A204.1 (cell line): ENCODE measurements at regions not wholly inside any gene's neighbourhood (a gene's known extent, or its start where the extent isn't known, plus 50 kb on each side); places are given as distances from the start of the nearest gene placed in this dataset.
"Not testable (repeated sequence)": the region's sequence is repeated elsewhere in the genome, so short reads cannot be mapped to it uniquely, and the experiment has no call there.

ENCODE experiments used
- FAIRE-seq: peaks from 2 replicates; lab custom pipeline; 2012; peaks lifted over from hg19 to GRCh38; lab: Jason Lieb, UNC

DNA sequence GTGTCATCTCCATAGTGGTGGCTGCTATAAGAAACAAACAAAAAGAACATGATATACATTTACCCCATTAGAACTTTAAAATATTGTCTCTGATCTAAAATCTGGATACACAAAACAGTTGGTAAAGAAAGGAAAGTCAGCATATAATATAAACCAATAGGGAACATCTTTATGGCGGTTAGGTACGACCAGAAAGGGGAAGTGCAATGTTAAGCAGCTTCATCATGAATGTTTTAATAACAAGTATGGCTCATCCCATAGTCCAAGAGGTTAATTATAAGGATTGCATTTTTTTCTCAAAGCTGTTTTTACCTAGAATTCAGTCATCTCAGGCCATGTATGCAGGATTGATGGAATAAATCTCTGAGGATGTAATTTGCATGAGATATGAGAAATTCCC, 1869.7 kb downstream of the PCDH7 start:
- no peak for FAIRE-seq

DNA sequence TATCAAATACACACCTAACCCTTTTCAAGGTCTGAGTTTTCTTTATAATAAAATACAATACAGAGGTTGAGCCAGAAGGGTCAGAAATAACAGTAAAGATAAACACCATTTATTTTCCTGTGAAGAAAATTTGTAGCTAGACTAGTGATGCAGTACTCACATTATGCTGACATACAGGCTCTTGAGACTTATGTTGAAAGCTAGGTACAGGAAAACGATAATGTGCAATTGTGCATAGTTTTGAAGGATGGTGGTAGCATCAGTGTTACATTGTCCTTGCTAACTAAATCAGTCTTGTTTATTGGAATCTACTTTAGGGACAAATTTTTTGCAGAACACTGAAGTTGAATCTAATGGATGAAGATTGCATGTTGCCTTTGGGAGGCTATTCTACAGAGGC, 1877.2 kb downstream of the PCDH7 start:
- FAIRE-seq: no peak

DNA sequence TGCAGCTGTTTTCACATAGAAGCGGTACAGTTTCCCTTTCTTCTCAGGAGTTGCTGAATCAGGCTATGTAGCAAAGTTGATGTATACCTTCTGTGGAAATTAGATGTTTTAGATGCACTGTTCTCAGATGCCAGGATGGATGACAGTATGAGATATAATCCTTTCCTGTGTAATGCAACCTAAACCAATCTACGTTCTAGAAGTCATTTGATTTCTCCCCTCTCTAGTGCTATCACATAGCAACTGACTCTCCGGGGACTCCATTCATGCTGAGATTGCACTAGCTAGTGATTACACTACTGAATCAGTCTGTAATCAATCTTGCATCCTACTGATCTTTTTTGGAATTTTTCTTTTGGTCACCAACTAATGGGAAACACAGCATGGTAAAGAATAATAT, 1881.7 kb downstream of the PCDH7 start:
- FAIRE-seq: no peak

GRCh38 chr4:32607978-32608377, 1887.8 kb downstream of the PCDH7 start:
- no peak for FAIRE-seq

GRCh38 chr4:32624943-32625603, 1904.9 kb downstream of the PCDH7 start:
- no peak for FAIRE-seq

DNA sequence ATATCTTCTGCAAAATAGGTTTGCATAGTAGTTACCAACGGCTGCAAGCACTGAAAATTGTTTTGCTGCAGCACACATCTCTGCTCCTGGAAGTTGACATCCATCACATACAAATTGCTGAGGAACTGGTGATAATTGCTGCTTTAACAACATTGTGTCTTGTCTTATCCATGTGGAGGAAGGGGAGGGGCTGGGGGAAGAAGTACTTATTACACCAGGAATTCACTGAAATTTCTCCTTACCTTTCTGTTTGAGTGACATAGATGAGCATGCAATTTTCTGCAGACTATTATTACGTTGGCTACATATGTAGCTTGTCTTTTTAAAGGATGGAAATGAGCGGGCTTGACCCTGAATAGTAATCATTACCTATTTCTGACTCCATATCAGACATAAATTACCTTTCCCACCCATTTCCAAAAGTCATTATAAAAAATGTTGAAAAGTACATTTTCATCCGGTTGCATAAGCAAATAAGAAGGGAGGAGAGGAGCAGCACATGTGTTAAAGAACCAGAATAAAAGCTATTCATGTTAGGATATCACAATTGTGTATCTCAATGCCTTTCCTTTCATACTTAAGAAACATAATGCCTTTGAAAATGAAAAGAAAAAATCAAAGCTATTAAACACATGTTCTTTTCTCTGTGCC, 1905.6 kb downstream of the PCDH7 start:
- no peak for FAIRE-seq

DNA sequence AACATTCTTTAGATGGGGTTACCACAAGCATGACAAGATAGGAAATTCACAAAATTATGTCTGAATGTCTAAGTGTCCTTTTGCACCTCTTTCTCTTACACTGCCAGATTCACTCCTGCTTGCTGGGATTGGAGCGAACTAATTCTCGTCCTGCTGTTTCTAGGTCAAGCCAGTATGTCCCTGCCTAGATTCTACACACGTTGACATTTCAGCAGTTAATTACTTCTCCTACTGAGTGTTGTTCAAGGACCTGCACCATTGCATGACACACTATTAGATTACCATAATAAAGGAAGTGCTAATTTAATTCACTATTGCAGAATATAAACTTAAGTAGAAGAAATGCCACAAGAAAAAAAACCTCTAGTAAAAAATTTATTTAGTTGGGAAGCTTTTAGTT, 1911.7 kb downstream of the PCDH7 start:
- no peak for FAIRE-seq

DNA sequence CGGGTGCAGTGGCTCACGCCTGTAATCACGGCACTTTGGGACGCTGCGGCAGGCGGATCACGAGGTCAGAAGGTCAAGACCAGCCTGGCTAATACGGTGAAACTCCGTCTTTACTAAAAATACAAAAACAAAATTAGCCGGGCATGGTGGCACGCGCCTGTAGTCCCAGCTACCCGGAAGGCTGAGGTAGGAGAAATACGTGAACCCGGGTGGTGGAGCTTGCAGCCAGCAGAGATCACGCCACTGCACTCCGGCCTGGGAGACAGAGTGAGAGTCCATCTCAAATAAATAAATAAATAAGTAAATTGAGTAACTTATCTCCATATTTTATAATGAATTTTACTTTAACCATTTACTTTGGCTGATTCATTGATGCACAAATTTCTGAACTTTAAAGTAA, 1913.3 kb downstream of the PCDH7 start:
- no peak for FAIRE-seq

- FAIRE-seq: no peak
Observed at GRCh38 chr4:32645653-32646052, 1925.5 kb downstream of the PCDH7 start.

DNA sequence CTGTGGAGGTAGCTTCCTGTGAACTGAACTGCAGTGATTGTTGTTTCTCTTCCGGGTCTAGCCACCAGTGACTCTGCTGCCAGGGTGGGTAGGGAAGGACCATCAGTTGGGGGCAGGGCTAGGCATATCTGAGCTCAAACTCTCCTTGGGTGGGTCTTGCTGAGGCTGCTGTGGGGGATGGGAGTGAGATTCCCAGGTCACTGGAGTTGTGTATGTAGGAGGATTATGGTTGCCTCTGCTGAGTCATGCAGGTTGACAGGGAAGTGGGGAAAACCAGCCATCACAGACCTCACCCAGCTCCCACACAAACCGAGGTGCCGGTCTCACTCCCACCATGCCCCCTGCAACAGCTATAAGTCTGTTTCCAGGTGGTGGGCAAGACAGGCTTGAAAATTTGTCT, 1937.8 kb downstream of the PCDH7 start:
- no peak for FAIRE-seq

DNA sequence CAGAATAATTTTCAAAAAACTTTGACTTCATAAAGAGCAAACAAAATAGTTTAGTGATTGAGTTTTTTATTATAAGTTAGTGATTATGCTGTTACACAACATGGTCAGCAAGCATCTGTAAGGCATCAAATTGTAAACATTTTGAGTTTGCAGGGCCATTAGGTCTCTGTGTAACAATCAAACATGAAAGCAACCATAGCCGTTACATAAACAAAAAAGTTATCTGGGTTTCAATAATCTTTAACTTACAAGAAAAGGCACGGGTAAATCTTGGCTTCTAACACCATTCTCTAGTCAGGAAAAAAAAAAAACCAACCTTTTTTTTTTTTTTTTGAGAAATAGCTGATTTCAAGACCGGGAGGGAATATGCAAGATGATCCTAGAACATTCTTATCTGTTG, 1941.1 kb downstream of the PCDH7 start:
- FAIRE-seq: no peak

DNA sequence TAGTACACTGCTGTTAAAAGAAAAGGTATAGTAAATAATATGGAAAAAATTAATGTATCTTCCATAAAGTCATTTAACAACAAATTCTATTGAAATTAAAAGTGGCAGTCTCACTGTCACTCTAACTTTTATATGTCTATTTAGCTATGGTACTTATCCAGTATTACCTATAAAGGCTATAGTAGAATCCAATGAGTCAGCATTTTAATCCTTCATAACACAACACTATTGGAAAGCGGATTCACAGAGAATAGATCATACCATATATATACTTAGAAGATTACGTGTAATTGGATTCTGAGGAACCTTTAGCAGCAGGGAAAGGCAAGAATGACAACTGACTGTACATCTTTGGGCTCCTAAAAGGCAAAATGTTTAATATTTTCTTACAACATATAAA, 1942.6 kb downstream of the PCDH7 start:
- no peak for FAIRE-seq

GRCh38 chr4:32672359-32672758, 1952.2 kb downstream of the PCDH7 start:
- FAIRE-seq: no peak

- FAIRE-seq: no peak
Observed at GRCh38 chr4:32680946-32681345, 1960.8 kb downstream of the PCDH7 start.

- no peak for FAIRE-seq
Observed at GRCh38 chr4:32684160-32684559, 1964.0 kb downstream of the PCDH7 start.

- FAIRE-seq: no peak
Observed at GRCh38 chr4:32686123-32686522, 1966.0 kb downstream of the PCDH7 start.

DNA sequence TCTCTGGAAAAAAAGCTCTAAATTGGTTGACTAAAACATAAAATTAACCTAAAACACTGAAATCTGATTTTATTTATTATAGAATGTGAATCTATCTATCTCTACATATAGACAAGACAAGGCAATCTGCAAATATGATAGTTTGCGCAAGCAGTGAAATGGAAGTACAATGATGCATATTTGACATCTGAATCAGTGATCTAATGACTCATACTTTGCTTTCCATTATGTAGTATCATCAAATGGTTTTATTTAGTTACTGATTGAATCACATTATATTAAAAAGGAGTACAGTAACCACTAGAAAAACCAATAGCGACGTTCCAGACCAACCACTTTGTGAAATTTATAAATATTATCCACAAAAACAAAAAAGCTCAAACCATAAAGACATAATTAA, 1969.3 kb downstream of the PCDH7 start:
- FAIRE-seq: no peak

DNA sequence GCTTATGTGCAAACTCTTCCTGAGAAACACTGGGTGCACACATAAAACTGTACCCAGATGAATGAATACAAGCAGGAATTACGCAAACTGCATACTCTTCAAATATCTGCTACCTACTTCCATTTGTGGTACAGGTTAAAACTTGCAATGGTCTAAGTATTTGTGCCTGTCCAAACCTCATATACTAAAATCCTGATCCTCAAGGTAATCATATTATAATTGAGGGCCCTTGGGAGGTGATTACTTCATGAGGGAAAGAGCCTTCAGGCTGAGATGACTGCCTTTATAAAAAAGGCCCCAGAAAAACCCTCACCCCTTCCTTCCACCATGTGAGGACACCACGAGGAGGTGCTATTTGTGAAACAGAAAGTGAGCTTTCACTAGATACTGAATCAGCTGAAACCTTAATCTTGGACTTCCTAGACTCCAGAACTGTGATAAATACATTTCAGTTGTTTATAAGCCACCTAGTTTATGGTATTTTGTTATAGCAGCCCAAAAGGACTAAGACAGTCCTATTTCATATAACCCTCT, 1977.2 kb downstream of the PCDH7 start:
- no peak for FAIRE-seq

GRCh38 chr4:32700838-32701237, 1980.7 kb downstream of the PCDH7 start:
- FAIRE-seq: no peak

GRCh38 chr4:32706893-32707292, 1986.7 kb downstream of the PCDH7 start:
- no peak for FAIRE-seq

DNA sequence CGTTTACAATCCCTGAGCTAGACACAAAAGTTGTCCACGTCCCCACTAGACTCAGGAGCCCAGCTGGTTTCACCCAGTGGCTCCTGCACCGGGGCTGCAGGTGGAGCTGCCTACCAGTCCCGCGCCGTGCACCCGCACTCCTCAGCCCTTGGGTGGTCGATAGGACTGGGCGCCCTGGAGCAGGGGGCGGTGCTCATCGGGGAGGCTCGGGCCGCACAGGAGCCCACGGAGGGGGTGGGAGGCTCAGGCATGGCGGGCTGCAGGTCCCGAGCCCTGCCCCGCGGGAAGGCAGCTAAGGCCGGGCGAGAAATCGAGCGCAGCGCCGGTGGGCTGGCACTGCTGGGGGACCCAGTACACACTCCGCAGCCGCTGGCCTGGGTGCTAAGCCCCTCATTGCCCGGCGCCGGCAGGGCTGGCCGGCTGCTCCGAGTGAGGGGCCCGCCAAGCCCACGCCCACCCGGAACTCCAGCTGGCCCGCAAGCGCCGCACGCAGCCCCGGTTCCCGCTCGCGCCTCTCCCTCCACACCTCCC, 1996.0 kb downstream of the PCDH7 start:
- FAIRE-seq: not testable (repeated sequence)

DNA sequence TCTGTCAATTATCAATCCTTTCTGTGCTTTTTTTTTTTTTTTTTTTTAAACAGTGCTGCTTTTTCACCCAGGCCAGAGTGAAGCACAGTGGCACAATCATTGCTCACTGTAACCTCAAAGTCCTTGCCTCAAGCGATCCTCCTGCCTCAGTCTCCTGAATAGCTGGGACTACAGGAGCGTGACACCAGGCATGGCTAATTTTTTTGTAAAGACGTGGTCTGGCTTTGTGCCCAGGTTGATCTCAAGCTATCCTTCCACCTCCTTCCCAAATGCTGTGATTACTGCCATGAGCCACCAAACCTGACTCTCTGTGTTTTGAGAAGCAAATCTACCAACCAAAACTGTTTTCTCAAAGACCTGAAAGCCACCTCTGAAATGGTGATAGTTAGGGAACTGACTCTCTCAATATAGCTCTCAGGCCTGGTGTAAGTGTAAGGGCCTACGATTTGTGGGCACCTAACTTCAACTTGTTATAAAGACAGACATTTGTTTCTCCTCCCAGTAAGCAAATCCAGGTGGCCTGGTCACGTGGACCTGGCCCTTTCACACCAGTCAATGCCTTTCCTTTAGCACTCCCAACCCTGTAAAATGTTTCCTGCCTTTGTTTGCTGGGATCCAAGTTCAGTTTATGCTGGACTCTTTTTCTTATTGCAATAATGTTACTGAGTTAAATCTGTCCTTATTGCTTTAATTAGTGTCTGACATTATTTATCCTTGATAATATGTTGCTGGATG, 2015.9 kb downstream of the PCDH7 start:
- no peak for FAIRE-seq

GRCh38 chr4:32744211-32744610, 2024.0 kb downstream of the PCDH7 start:
- FAIRE-seq: no peak
